Caco-2 (cell line): ENCODE measurements at regions not wholly inside any gene's neighbourhood (a gene's known extent, or its start where the extent isn't known, plus 50 kb on each side); places are given as distances from the start of the nearest gene placed in this dataset.

Experiments
- BruUV-seq: library from RNA; stranded (reverse); fragments of 400-500 nt; replicated peaks from 2 replicates; lab custom pipeline; 2021; lab: Mats Ljungman, UMichigan
- CTCF ChIA-PET: fragments of 300-600 bp; sonication (Branson Sonifier 250); formaldehyde crosslinking; loops from one replicate; lab custom pipeline; 2022; ENCODE audit warnings: antibody characterized with exemption; lab: Charles Lee
- POLR2A ChIA-PET: fragments of 300-600 bp; sonication (Branson Sonifier 250); formaldehyde crosslinking; loops from one replicate; lab custom pipeline; 2022; ENCODE audit warnings: antibody characterized with exemption; lab: Charles Lee
- DNase-seq, 2 experiments: peaks; one replicate each; pipeline versions ENCODE4 v3.0.0 to v3.0.0-alpha.2; 2020 to 2022
- H3K27me3 ChIP-seq: replicated peaks from 2 replicates; pipeline ENCODE4 v1.6.0; 2011; ENCODE audit warnings: low read length; ENCODE audit not compliant: control insufficient read depth, insufficient read depth
- H3K36me3 ChIP-seq: 2 replicates; pipeline ENCODE4 v1.5.1; 2011; ENCODE audit warnings: low read length; ENCODE audit not compliant: control insufficient read depth, insufficient read depth
- H3K4me1 ChIP-seq: fragments of 250-450 bp; sonication (Bioruptor Pico); 2 replicates; pipeline ENCODE4 v1.5.1; 2020; ENCODE audit warnings: mild to moderate bottlenecking
- H3K4me3 ChIP-seq: 2 replicates; pipeline ENCODE4 v1.5.1; 2011; ENCODE audit warnings: low read depth, mild to moderate bottlenecking, control low read depth, low read length
- H3K9me3 ChIP-seq: fragments of 250-450 bp; sonication (Bioruptor Pico); 2 replicates; pipeline ENCODE4 v1.5.1; 2020; ENCODE audit warnings: mild to moderate bottlenecking, moderate library complexity
- H3K27ac Mint-ChIP-seq: one replicate; pipeline ENCODE4 v1.8.0; 2022; ENCODE audit warnings: mixed read lengths; ENCODE audit not compliant: unreplicated experiment
- H3K27me3 Mint-ChIP-seq: one replicate; pipeline ENCODE4 v1.8.0; 2022; ENCODE audit warnings: mixed read lengths; ENCODE audit not compliant: insufficient read depth, unreplicated experiment
- H3K36me3 Mint-ChIP-seq: one replicate; pipeline ENCODE4 v1.8.0; 2022; ENCODE audit warnings: mild to moderate bottlenecking, mixed read lengths; ENCODE audit not compliant: insufficient read depth, unreplicated experiment
- H3K4me1 Mint-ChIP-seq: one replicate; pipeline ENCODE4 v1.8.0; 2022; ENCODE audit warnings: low read depth, mixed read lengths; ENCODE audit not compliant: unreplicated experiment
- H3K4me3 Mint-ChIP-seq: one replicate; pipeline ENCODE4 v1.8.0; 2022; ENCODE audit warnings: mild to moderate bottlenecking, moderate library complexity, mixed read lengths; ENCODE audit not compliant: unreplicated experiment
- H3K9me3 Mint-ChIP-seq: one replicate; pipeline ENCODE4 v1.8.0; 2022; ENCODE audit warnings: mixed read lengths; ENCODE audit not compliant: unreplicated experiment
- intact Hi-C: fragments of 100-400 bp; cut with micrococcal nuclease; formaldehyde crosslinking; loops from one replicate; pipeline ENCODE4 v1.10.0; 2022; ENCODE audit not compliant: unreplicated experiment
- TF ChIP-seq, protein P1 (sequence below), 2 experiments: fragments of 200-600 bp in 1 of 2; IDR thresholded peaks; 1 replicate in 1 of 2; 2 replicates in 1 of 2; pipeline versions ENCODE4 v1.5.1 to v1.8.0; 2011 to 2022; ENCODE audit warnings: antibody characterized with exemption in 1 of 2, control low read depth in 1 of 2, inconsistent platforms in 1 of 2, low read depth in 1 of 2, low read length in 1 of 2, mild to moderate bottlenecking in 1 of 2, moderate library complexity in 1 of 2; ENCODE audit not compliant: insufficient read depth in 1 of 2, severe bottlenecking in 1 of 2, unreplicated experiment in 1 of 2

DNA sequence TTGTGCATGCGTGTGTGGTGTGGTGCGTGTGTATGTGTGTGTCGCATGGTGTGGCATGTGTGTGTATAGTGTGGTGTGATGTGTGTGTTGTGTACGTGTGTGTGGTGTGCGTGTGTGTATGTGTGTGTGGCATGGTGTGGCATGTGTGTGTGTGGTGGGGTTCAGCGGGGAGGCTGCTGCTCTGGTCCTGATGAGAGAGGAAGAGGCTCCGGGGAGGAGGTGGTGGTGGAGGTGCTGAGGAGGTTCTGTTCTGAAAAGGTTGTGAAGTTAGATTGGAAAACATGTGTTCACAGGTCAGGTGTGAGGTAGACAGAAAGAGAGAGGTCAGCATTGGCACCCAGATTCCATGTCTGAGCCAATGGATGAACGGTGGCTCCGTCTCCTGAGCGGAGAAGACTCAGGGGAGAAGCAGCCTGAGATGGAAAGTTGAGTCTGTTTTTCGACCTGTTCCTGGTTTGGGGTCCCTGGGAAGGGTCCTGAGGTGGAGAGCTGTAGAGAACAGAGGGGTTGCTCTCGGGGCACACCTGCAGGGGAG is 67.2 kb upstream of the HDAC4 start:
- intact Hi-C loops: no loop called here
- Mint-ChIP-seq H3K27ac (no peak overlapping the region), H3K4me1 (no peaks in the 10 kb centered on the region), H3K27me3 (peaks cover 6% of the 10 kb centered on the region), H3K4me3 (no peak overlapping the region), H3K9me3 (no peaks in the 10 kb centered on the region), H3K36me3 (no peaks in the 10 kb centered on the region)
- POLR2A ChIA-PET: no interaction called here
- Histone ChIP-seq H3K4me3 (no peak overlapping the region), H3K4me1 (no peaks in the 10 kb centered on the region), H3K27me3 (no peaks in the 10 kb centered on the region), H3K9me3 (no peaks in the 10 kb centered on the region), H3K36me3 (no peaks in the 10 kb centered on the region)
- no TSS peak for BruUV-seq
- CTCF ChIA-PET: no interaction called here
- DNase-seq: no peak
- TF ChIP-seq, protein P1, sequence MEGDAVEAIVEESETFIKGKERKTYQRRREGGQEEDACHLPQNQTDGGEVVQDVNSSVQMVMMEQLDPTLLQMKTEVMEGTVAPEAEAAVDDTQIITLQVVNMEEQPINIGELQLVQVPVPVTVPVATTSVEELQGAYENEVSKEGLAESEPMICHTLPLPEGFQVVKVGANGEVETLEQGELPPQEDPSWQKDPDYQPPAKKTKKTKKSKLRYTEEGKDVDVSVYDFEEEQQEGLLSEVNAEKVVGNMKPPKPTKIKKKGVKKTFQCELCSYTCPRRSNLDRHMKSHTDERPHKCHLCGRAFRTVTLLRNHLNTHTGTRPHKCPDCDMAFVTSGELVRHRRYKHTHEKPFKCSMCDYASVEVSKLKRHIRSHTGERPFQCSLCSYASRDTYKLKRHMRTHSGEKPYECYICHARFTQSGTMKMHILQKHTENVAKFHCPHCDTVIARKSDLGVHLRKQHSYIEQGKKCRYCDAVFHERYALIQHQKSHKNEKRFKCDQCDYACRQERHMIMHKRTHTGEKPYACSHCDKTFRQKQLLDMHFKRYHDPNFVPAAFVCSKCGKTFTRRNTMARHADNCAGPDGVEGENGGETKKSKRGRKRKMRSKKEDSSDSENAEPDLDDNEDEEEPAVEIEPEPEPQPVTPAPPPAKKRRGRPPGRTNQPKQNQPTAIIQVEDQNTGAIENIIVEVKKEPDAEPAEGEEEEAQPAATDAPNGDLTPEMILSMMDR (IDR thresholded peaks at IDR 0.05; ENCODE audit: insufficient read depth in 1 of 2, low read depth in 1 of 2, low read length in 1 of 2, severe bottlenecking in 1 of 2, unreplicated experiment in 1 of 2): no peak

DNA sequence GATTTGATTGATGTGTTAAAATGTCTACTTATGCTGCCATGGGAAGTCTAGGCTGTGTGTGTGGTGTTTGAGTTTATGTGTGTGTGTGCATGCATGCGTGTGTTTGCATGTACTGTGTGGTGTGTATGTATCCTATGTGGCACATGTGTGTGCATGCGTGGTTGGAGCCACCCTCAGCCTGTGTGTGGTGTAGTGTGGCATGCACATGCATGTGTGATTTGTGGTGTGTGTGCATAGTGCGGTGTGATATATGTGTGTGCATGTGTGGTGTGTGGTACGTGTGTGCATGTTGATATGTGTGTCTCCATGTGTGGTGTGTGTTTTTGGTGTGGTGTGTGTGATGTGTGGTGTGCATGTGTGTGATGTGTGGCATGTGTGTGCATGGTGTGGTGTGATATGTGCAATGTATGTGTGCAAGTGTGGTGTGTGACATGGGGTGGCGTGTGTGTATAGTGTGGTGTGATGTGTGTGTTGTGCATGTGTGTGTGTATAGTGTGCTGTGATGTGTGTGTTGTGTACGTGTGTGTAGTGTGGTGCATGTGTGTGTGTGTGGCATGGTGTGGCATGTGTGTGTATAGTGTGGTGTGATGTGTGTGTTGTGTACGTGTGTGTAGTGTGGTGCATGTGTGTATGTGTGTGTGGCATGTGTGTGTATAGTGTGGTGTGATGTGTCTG is 66.6 kb upstream of the HDAC4 start:
- Mint-ChIP-seq H3K27ac (no peak overlapping the region), H3K4me3 (no peak overlapping the region), H3K9me3 (no peaks in the 10 kb centered on the region), H3K4me1 (no peaks in the 10 kb centered on the region), H3K36me3 (no peaks in the 10 kb centered on the region), H3K27me3 (no peaks in the 10 kb centered on the region)
- H3K4me1 ChIP-seq: no peaks in the 10 kb centered on the region
- no peaks in the 10 kb centered on the region for H3K9me3 ChIP-seq
- ChIA-PET CTCF (no interaction called here), POLR2A (no interaction called here)
- intact Hi-C loops: no loop called here
- no peak for DNase-seq
- no peak overlapping the region for H3K4me3 ChIP-seq
- no peaks in the 10 kb centered on the region for H3K27me3 ChIP-seq
- TF ChIP-seq, protein P1 (IDR thresholded peaks at IDR 0.05; ENCODE audit: insufficient read depth in 1 of 2, low read depth in 1 of 2, low read length in 1 of 2, severe bottlenecking in 1 of 2, unreplicated experiment in 1 of 2): no peak
- no peaks in the 10 kb centered on the region for H3K36me3 ChIP-seq
- BruUV-seq: no TSS peak

DNA sequence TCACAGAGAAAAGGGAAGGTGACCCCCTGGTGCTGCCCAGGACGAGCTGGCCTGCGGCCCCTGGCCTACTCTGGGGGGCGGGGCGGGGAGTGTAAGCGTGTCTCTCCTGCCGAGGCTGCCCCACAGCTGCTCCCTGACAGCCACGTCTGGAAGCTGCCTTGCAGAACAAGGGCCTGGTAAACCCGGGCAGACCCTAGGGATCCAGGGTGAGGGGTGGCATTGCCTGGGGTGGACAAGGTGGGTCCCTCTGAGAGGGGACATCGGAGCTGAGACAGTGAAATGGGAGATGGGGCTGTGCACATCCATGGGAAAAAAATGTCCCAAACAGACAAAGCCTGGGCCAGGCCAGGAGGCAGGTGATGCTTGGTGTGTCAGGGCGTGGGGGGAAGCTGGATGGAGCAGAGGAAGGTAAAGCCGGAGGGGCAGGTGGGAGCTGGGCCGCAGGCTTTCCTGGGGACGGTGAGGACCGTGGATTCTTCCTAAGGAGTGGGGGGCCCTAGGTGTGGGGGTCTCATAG is 66.0 kb upstream of the HDAC4 start:
- Mint-ChIP-seq H3K4me1 (no peaks in the 10 kb centered on the region), H3K27me3 (no peaks in the 10 kb centered on the region), H3K4me3 (no peak overlapping the region), H3K9me3 (no peaks in the 10 kb centered on the region), H3K27ac (no peak overlapping the region), H3K36me3 (no peaks in the 10 kb centered on the region)
- ChIA-PET POLR2A (no interaction called here), CTCF (no interaction called here)
- Histone ChIP-seq H3K4me3 (no peak overlapping the region), H3K9me3 (no peaks in the 10 kb centered on the region), H3K36me3 (no peaks in the 10 kb centered on the region), H3K27me3 (no peaks in the 10 kb centered on the region), H3K4me1 (no peaks in the 10 kb centered on the region)
- TF ChIP-seq, protein P1 (IDR thresholded peaks at IDR 0.05; ENCODE audit: insufficient read depth in 1 of 2, low read depth in 1 of 2, low read length in 1 of 2, severe bottlenecking in 1 of 2, unreplicated experiment in 1 of 2): no peak
- no TSS peak for BruUV-seq
- no peak for DNase-seq
- intact Hi-C loops: no loop called here
